BJ (cell line): ENCODE measurements at regions not wholly inside any gene's neighbourhood (a gene's known extent, or its start where the extent isn't known, plus 50 kb on each side); places are given as distances from the start of the nearest gene placed in this dataset.

Experiments
- CTCF ChIA-PET: fragments of 350-600 bp; formaldehyde crosslinking; extraction: SDS; loops from one replicate; lab custom pipeline; 2021; ENCODE audit warnings: antibody characterized with exemption, inconsistent platforms; lab: Yijun Ruan, JAX
- POLR2A ChIA-PET: fragments of 300-600 bp; sonication (Branson Sonifier 250); formaldehyde crosslinking; extraction: SDS; loops from one replicate; lab custom pipeline; 2021; ENCODE audit warnings: antibody characterized with exemption; lab: Charles Lee
- DNase-seq: peaks from one replicate; pipeline ENCODE4 v3.0.0-alpha.2; 2011; ENCODE audit warnings: low read depth
- H3K27me3 ChIP-seq: 2 replicates; pipeline ENCODE4 v1.6.0; 2011; ENCODE audit warnings: low read length; ENCODE audit not compliant: control insufficient read depth, insufficient read depth
- H3K36me3 ChIP-seq: 2 replicates; pipeline ENCODE4 v1.5.1; 2011; ENCODE audit warnings: low read length; ENCODE audit not compliant: control insufficient read depth, insufficient read depth
- H3K4me3 ChIP-seq: 2 replicates; pipeline ENCODE4 v1.5.1; 2011; ENCODE audit warnings: low read depth, mild to moderate bottlenecking, control low read depth, low read length
- TF ChIP-seq, protein P1 (sequence below): IDR thresholded peaks from 2 replicates; pipeline ENCODE4 v1.5.1; 2011; ENCODE audit warnings: low read depth, mild to moderate bottlenecking, control low read depth, inconsistent platforms, low read length, moderate library complexity; ENCODE audit not compliant: insufficient read depth

DNA sequence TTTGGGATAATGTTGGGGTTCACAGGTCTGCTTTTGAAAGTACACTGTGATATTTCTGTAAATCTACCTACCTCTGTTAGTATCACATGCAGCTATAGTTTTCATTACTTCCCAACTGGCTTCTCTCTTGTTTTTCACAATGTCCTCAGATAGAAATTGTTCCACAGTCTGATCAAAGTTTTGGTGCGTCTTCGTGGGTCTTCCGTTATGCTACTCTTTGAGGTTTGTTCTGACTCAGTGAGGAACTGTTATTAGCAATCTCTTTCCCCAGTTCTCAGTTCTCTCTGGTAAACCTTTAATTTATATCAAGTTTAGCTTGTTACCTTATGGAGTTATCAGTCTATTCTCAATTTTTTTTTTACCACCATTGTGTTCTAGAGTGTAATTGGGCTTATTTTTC, 2061.2 kb upstream of the CDH9 start:
- DNase-seq, result no peak
- Histone ChIP-seq H3K36me3 (no peaks in the 10 kb centered on the region), H3K27me3 (no peaks in the 10 kb centered on the region), H3K4me3 (no peak overlapping the region)
- ChIA-PET CTCF (interaction anchor here (0.7 kb wide), 1 partner anchor 1479 kb away, joined by 3 read pairs; no protein-coding TSS in a partner anchor), POLR2A (no interaction called here)
- TF ChIP-seq, protein P1, sequence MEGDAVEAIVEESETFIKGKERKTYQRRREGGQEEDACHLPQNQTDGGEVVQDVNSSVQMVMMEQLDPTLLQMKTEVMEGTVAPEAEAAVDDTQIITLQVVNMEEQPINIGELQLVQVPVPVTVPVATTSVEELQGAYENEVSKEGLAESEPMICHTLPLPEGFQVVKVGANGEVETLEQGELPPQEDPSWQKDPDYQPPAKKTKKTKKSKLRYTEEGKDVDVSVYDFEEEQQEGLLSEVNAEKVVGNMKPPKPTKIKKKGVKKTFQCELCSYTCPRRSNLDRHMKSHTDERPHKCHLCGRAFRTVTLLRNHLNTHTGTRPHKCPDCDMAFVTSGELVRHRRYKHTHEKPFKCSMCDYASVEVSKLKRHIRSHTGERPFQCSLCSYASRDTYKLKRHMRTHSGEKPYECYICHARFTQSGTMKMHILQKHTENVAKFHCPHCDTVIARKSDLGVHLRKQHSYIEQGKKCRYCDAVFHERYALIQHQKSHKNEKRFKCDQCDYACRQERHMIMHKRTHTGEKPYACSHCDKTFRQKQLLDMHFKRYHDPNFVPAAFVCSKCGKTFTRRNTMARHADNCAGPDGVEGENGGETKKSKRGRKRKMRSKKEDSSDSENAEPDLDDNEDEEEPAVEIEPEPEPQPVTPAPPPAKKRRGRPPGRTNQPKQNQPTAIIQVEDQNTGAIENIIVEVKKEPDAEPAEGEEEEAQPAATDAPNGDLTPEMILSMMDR, result no peak

DNA sequence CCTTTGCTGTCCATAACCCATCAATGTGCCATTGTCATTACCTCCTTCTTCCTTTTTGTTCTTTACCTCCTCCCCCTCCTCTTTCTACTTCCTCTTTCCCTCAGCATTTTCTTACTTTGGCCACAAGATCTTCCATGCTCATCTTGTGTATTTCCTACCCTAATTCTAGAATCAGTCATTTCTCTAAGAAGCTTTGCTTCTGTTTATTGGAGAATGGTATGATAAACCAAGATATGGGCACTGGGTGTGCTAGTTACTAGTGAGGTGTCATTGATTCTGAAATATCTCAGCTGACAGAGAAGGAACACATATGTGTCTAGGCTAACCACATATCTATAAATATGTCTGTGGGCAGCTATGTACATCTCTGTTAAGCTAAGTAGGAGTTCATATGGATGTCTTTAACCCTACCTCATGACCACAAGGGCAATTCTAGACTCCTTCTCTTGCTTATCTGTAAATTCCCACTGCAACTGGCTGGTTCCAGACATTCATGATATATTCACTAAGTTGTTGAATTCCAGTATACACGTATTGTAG, 2051.3 kb upstream of the CDH9 start:
- Histone ChIP-seq H3K36me3 (no peaks in the 10 kb centered on the region), H3K4me3 (no peak overlapping the region), H3K27me3 (no peaks in the 10 kb centered on the region)
- CTCF ChIA-PET, result no interaction called here
- POLR2A ChIA-PET, result no interaction called here
- TF ChIP-seq, protein P1, result no peak
- no peak for DNase-seq

DNA sequence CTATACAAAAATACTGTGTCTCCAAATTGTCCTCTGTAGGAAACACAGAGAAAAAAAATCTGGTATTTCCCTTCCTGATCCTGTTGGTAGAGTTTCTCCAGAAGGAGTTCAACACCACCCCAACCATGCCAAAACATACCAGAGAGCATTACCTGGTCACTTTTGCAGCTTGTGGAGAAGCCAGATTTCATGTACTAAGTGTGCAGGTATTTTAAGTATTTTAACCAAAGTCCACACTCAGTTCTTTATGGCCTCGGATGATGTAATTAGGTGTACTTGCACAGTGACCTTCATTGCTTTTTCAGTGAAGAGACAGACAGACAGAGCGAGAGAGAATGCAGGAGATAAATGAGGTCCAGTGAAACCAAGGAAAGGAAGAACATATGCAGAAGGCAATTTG, 2046.8 kb upstream of the CDH9 start:
- no peak for DNase-seq
- TF ChIP-seq, protein P1, result no peak
- no peak overlapping the region for H3K4me3 ChIP-seq
- ChIA-PET CTCF (no interaction called here), POLR2A (no interaction called here)
- no peaks in the 10 kb centered on the region for H3K36me3 ChIP-seq
- H3K27me3 ChIP-seq, result no peaks in the 10 kb centered on the region

GRCh38 chr5:29079771-29080170, 2041.4 kb upstream of the CDH9 start:
- Histone ChIP-seq H3K4me3 (no peak overlapping the region), H3K27me3 (no peaks in the 10 kb centered on the region), H3K36me3 (no peaks in the 10 kb centered on the region)
- CTCF ChIA-PET, result no interaction called here
- DNase-seq, result no peak
- POLR2A ChIA-PET, result no interaction called here
- TF ChIP-seq, protein P1, result no peak

- Histone ChIP-seq H3K4me3 (no peak overlapping the region), H3K27me3 (no peaks in the 10 kb centered on the region), H3K36me3 (no peaks in the 10 kb centered on the region)
- TF ChIP-seq, protein P1, result no peak
- POLR2A ChIA-PET, result no interaction called here
- no peak for DNase-seq
- CTCF ChIA-PET, result no interaction called here
These were observed 2039.1 kb upstream of the CDH9 start for GRCh38 chr5:29077451-29077850.
